Stimulated activated memory B cell treated with anti-CD40 and anti-IgM and Interleukin-4, amounts not matched to agents 10 μg/mL and 1 μg/mL and 100 μg/mL, for 72 hours (primary cell): ENCODE measurements at regions not wholly inside any gene's neighbourhood (a gene's known extent, or its start where the extent isn't known, plus 50 kb on each side); places are given as distances from the start of the nearest gene placed in this dataset.

ENCODE experiments used
- ATAC-seq: fragments of 150-1000 bp; cut with Tn5 transposase; 2 replicates; pipeline ENCODE4 v1.10.0; 2021
- H3K27ac Mint-ChIP-seq: one replicate; pipeline ENCODE4 v1.8.0; 2022; ENCODE audit warnings: mild to moderate bottlenecking, mixed read lengths
- H3K27me3 Mint-ChIP-seq: one replicate; pipeline ENCODE4 v1.8.0; 2022; ENCODE audit warnings: mixed read lengths
- H3K36me3 Mint-ChIP-seq: one replicate; pipeline ENCODE4 v1.8.0; 2022; ENCODE audit warnings: mixed read lengths
- H3K4me1 Mint-ChIP-seq: one replicate; pipeline ENCODE4 v1.8.0; 2022; ENCODE audit warnings: mixed read lengths
- H3K4me3 Mint-ChIP-seq: one replicate; pipeline ENCODE4 v1.8.0; 2022; ENCODE audit warnings: mild to moderate bottlenecking, moderate library complexity, mixed read lengths
- H3K9me3 Mint-ChIP-seq: one replicate; pipeline ENCODE4 v1.8.0; 2022; ENCODE audit warnings: mixed read lengths

DNA sequence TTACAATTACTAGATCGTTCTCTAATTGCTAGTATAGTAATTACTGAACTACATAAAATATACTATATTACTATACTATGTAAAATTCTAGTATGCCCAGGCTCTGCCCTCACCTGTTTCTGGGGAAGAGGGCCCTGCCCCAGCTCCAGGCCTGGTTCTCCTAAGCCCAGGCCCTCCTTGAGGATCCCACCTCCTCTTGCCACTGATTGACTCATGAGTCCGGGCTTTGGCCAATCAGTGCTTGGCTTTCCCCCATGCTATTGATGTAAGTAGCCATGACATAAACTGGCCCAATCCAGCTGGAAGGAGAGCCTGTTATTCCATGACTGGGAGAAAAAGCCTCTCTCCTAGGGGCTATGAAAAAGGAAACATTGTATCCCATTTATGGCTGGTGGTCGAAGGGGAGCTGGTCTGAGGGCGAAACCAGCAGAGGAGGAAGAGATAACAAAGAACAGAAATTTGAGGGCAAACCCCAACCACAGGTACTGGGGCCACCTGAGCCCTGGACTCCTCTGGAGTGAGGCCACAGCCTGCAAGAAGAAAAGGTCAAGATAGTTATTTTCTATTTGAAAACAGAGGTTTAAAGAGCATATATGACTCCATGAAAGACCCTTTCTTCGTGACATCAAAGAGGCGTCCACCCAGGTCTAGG lies 129.3 kb upstream of the CD93 start:
- Mint-ChIP-seq H3K27me3 (no peaks in the 10 kb centered on the region), H3K36me3 (no peaks in the 10 kb centered on the region), H3K4me1 (no peaks in the 10 kb centered on the region), H3K27ac (no peak overlapping the region), H3K9me3 (peaks cover 3% of the 10 kb centered on the region), H3K4me3 (no peak overlapping the region)
- ATAC-seq, result no peak

DNA sequence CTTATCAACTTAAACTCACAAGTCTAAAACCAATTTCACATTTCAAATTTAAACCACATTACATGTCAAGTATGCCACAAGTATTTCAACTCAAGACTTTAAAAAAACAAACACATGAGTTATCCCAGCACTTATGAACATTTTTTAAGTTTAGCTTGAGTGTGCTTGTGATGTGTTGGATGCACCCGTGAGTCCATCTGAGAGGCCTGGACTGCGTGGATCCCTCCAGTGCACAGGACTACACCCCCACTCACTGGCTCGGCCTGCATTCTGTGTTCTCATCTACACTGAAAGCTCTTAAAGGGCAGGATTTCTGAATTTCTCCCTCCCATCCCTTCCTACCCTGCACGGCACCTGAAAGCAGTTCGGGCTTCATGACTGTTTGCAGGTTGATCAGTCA lies 128.8 kb upstream of the CD93 start:
- Mint-ChIP-seq H3K4me1 (no peaks in the 10 kb centered on the region), H3K27ac (no peak overlapping the region)
- no peak for ATAC-seq

DNA sequence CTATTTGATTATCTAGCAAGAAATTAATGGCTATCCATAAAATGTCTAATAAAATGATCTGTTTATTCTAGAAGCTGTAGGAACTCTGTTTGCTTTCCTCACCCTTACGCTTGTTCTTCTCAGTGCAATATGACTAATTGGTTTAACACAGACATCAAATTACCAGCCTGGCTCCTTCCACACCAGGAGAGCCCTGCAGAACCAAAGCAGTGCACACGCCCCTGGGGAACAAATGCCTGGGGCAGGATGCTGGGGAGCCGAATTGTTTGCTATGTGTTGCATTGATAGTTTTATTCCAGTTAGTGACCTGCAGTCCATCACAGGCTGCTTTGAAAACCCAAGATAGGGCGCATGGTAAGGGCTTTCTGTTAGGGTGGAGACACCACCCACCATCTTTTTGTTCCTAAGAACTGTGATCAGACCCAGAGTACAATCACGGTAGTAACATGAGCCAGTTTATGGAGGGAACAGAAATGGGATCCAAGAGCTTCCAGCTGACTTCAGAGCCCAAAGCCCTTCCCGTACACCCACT lies 126.4 kb upstream of the CD93 start:
- Mint-ChIP-seq H3K9me3 (no peaks in the 10 kb centered on the region), H3K27me3 (no peaks in the 10 kb centered on the region), H3K4me3 (no peak overlapping the region), H3K27ac (no peak overlapping the region), H3K36me3 (no peaks in the 10 kb centered on the region), H3K4me1 (no peaks in the 10 kb centered on the region)
- ATAC-seq, result no peak

More for the DNA sequence above, 128.8 kb upstream of the CD93 start:
- no peak overlapping the region for H3K4me3 Mint-ChIP-seq
- H3K27me3 Mint-ChIP-seq, result no peaks in the 10 kb centered on the region
- peaks cover under 1% of the 10 kb centered on the region for H3K9me3 Mint-ChIP-seq
- no peaks in the 10 kb centered on the region for H3K36me3 Mint-ChIP-seq

DNA sequence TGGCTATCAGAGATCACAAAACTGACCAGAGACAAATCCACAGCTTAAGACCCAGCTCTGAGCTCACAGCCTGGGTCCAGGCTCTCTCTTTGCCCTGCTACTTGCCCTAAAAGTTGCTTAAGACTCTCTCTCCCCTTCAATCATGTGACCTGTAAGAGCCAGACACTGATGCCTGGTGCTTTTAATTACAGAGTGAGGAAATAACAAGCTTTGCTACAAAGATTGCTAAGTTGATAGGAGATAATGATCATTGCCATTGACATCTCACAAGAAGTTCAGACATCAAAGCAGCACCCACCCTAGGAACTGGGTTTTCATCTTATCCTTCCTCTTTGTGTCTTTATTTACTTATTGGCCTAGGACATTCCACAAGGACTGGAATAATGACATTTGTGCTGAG lies 125.9 kb upstream of the CD93 start:
- H3K27ac Mint-ChIP-seq, result no peak overlapping the region
- no peaks in the 10 kb centered on the region for H3K9me3 Mint-ChIP-seq
- H3K36me3 Mint-ChIP-seq, result no peaks in the 10 kb centered on the region
- ATAC-seq, result no peak
- no peaks in the 10 kb centered on the region for H3K27me3 Mint-ChIP-seq
- no peak overlapping the region for H3K4me3 Mint-ChIP-seq
- no peaks in the 10 kb centered on the region for H3K4me1 Mint-ChIP-seq

DNA sequence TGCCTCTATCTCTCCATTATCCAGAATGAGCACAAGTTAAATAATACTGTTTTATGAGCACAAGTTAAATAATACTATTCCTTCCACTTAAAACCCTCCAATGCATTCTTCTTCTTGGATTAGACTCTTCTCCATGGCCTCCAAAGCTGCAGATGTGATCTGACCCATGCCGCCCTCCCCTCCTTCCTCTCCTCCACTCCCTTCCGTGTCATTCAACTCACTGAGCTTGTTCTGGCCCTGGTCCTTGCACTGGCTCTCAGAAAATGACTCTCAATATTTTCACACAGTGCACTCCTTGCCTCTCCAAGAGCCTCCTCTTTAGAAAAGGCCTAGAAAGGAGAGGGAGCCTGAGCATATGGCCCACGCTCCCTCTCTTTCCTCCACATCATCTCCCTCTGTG lies 125.0 kb upstream of the CD93 start:
- no peak overlapping the region for H3K4me3 Mint-ChIP-seq
- ATAC-seq, result no peak
- no peak overlapping the region for H3K27ac Mint-ChIP-seq
- H3K27me3 Mint-ChIP-seq, result no peaks in the 10 kb centered on the region
- H3K4me1 Mint-ChIP-seq, result no peaks in the 10 kb centered on the region
- no peaks in the 10 kb centered on the region for H3K9me3 Mint-ChIP-seq
- no peaks in the 10 kb centered on the region for H3K36me3 Mint-ChIP-seq

DNA sequence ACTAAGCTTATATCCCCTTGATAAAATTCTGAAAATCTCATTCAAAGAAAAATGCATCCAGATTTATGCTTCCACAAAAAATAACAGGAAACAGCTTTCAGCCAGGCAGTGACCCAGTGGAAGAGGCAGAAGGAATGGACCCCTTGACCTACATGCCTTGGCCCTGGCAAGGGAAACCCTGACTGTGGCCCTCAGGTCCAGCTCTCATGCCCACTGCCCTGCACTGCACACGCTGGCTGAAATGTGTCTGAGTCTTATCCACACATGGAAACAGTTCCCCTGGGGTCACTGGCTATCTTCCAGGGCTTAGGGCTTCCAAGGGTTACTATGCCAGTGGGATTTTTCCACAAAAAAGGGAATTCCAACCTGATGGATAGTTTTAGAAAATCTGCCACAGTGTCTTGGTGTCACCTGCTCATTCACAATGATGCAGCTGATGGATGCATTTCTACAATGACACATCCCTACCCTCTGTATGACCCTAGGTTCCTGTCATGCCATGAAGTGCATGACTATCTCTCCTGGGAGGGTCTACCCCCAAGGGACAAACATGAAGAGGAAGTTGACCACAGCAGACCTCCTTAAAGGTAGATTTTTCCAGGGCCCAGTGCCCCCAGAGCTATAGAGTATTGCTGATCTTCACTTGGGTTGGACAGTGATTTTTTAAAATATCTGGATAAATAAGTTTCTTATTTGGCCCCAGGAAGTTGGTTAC lies 121.9 kb upstream of the CD93 start:
- Mint-ChIP-seq H3K36me3 (no peaks in the 10 kb centered on the region), H3K9me3 (no peaks in the 10 kb centered on the region), H3K4me1 (no peaks in the 10 kb centered on the region), H3K4me3 (no peak overlapping the region), H3K27me3 (no peaks in the 10 kb centered on the region), H3K27ac (no peak overlapping the region)
- ATAC-seq, result no peak

DNA sequence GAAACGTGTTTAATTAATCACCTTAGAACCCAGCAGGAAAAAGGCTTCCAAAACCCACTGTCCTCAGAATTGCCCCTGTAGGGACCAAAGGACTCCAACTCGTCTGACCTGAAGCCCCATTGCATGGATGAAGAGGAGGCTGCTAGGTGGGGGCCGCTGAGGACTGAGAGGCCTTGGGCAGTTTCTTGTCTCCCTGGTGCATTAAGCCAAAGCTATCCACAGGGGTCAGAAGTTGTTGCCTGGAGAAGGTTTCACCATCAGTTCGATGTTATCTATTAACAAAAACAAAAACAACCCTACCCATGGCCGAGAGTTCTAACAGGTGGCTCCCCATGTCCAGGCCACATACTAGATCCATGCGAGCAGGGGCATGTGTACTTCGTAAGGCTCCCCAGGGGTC lies 120.9 kb upstream of the CD93 start:
- Mint-ChIP-seq H3K27me3 (peaks cover 7% of the 10 kb centered on the region), H3K9me3 (no peaks in the 10 kb centered on the region)

DNA sequence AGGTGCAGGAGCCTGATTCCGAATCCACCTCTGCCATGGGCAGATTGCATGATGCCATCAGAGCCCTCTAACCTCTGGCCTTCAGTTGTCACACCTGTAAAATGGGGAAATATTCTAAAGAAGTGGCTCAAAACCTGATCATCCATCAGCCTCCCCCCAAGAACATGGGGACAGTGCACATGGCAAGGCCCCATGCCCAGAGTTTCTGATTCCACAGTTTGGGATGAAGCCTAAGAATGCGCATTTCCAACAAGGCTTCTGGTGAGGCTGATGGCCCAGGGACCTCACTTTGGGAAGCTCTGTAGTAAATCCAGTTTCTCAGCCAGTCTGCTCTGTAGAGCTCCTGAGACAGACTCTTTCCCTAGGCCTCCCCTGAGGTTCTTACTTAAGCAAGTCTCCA lies 119.9 kb upstream of the CD93 start:
- Mint-ChIP-seq H3K9me3 (no peaks in the 10 kb centered on the region), H3K4me1 (no peaks in the 10 kb centered on the region), H3K4me3 (no peak overlapping the region), H3K36me3 (no peaks in the 10 kb centered on the region), H3K27me3 (peaks cover 16% of the 10 kb centered on the region), H3K27ac (no peak overlapping the region)
- no peak for ATAC-seq

More for the DNA sequence above, 120.9 kb upstream of the CD93 start:
- no peak overlapping the region for H3K27ac Mint-ChIP-seq
- no peak for ATAC-seq
- no peak overlapping the region for H3K4me3 Mint-ChIP-seq
- H3K36me3 Mint-ChIP-seq, result no peaks in the 10 kb centered on the region
- H3K4me1 Mint-ChIP-seq, result no peaks in the 10 kb centered on the region

DNA sequence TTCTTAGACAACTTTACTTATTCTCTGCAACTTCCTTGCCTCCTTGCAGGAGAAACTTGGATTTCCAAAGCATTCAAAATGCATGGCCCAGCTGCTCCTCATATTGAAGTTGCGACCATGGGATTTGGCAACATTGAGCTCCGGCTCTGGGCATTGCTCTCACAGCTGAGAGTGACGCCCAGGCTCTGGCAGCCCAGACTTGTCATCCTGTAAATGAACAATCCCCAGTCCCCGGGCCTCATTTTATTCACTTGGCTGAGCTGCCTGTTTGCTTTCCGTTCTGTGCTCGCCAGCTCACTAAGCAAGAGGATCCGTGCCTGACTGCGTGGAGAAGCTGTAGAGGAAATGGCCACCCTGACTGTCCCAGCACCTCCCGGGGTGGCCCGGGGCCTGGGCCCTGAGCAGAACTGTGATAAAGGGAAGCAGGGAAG lies 119.5 kb upstream of the CD93 start:
- no peaks in the 10 kb centered on the region for H3K36me3 Mint-ChIP-seq
- H3K4me3 Mint-ChIP-seq, result no peak overlapping the region
- no peak for ATAC-seq
- H3K27ac Mint-ChIP-seq, result no peak overlapping the region
- H3K9me3 Mint-ChIP-seq, result no peaks in the 10 kb centered on the region
- H3K4me1 Mint-ChIP-seq, result no peaks in the 10 kb centered on the region
- H3K27me3 Mint-ChIP-seq, result peaks cover 20% of the 10 kb centered on the region

DNA sequence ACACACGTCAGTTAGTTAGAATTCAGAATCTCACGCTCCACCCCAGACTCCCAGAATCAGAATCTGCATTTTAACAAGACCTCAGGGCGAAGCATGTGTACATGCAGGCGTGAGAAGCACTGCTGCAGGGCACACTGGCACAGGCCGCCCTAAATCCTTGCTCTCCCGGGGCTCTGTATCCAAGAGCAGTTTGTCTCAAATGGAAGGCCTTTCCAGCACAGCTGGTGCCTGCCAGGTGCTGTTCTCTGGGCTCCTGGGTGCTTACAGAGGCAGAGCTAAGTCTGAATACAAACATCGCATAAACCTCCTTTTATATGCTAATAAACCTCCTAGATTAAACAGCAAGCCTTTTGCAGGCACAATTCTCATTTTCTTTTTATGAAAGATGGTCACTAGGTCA lies 119.1 kb upstream of the CD93 start:
- H3K9me3 Mint-ChIP-seq, result no peaks in the 10 kb centered on the region
- no peaks in the 10 kb centered on the region for H3K36me3 Mint-ChIP-seq
- H3K4me3 Mint-ChIP-seq, result no peak overlapping the region
- no peak overlapping the region for H3K27ac Mint-ChIP-seq
- no peak for ATAC-seq
- no peaks in the 10 kb centered on the region for H3K4me1 Mint-ChIP-seq
- peaks cover 24% of the 10 kb centered on the region for H3K27me3 Mint-ChIP-seq

DNA sequence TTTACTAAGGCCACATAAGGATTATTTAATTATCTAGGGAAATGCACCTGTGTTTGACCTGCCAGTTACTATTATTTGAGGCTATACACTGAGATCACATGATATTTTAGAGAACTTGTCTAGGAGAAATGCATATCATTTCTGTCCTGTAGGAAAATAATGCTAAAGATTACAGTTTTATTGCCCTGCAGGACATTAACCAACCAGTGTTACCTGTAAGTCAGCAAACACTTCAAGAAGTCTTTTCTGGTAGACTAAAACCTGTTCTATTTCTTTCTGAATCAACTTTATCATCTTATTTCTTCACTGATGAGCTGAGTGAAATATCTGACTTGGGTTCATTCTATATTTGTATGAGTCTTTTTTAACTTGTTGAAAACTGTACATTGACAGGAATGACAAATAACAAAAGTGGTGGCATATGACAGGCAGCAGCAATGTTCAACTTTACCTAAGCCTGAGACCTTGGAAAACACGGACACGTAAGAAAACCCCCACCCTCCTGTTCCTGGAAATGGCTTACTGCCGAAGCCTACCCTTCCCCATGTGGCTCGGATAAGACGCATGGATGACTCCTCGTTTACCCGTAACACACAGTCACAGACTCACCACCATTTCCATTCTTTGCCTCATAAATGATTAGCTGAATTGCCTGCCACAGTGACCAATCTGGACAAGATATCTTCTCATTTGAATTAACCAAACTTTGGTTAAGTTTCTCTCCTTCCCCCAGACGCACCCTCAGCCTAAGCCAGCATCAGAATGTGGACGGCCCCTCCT lies 118.0 kb upstream of the CD93 start:
- no peak overlapping the region for H3K4me3 Mint-ChIP-seq
- H3K9me3 Mint-ChIP-seq, result no peaks in the 10 kb centered on the region
- H3K36me3 Mint-ChIP-seq, result no peaks in the 10 kb centered on the region
- no peak for ATAC-seq
- H3K27ac Mint-ChIP-seq, result no peak overlapping the region
- peaks cover 24% of the 10 kb centered on the region for H3K27me3 Mint-ChIP-seq
- H3K4me1 Mint-ChIP-seq, result no peaks in the 10 kb centered on the region

DNA sequence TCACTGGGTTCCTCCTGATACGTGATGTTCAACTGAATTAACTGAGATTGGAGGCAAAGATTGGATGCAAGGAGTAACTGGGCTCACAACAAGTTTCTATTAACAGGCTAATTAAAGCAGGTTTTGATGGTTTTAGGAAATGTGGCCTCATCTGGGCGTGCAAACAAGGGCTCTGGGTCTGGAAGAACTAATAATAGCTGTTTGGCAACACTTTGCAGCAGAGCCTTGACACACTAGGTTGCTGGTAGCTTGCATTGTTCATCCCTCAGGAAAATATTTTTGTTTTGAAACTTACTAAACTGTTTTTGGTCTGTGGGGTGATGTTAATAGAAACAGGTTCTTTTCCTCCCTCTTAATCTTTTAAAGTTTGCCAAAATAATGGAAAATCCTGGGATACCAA lies 117.2 kb upstream of the CD93 start:
- Mint-ChIP-seq H3K9me3 (no peaks in the 10 kb centered on the region), H3K27ac (no peak overlapping the region), H3K27me3 (peaks cover 24% of the 10 kb centered on the region), H3K36me3 (no peaks in the 10 kb centered on the region), H3K4me1 (no peaks in the 10 kb centered on the region), H3K4me3 (no peak overlapping the region)
- no peak for ATAC-seq

DNA sequence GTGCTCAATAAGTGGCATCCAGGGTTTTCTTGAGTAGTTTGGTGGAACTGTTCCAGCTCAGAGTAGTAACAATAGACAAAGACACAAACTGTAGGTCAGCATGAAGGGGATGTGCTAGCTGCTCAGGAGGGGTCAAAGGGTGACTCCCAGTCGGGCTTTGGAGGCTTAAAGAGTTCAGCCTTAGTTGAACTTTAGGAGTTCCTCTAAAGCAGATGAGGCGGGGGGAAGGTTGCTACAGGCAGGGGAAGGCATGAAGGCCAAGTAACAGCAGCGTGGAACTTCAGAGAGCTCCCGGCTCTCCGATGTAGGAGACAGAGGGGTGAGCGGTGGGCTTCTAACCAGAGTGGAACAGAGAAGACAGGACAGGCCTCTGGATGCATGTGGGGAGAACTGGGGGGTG lies 115.5 kb upstream of the CD93 start:
- Mint-ChIP-seq H3K27ac (no peak overlapping the region), H3K9me3 (peaks cover 2% of the 10 kb centered on the region), H3K4me1 (no peaks in the 10 kb centered on the region), H3K36me3 (no peaks in the 10 kb centered on the region), H3K4me3 (no peak overlapping the region), H3K27me3 (peaks cover 24% of the 10 kb centered on the region)
- ATAC-seq, result no peak

DNA sequence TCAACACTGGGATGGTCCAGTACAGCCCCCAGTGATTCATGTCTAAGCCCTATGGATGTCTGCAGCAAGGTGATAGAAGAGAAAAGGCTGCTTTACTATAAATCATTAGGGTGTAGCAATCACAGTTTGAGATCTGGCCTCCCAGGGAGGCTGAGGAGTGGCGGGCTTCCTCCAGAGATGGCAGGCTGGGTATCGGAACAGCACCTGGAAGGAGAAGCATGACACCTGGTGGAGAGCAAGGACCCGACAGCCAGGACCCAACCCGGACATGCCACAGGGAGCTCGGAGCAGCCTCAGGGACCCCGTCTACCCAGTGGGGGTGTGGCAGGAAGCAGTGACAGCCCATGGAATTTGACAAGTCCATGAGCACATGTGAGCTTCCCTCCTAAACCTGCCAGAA lies 114.8 kb upstream of the CD93 start:
- Mint-ChIP-seq H3K36me3 (no peaks in the 10 kb centered on the region), H3K4me3 (no peak overlapping the region), H3K27ac (no peak overlapping the region), H3K27me3 (peaks cover 24% of the 10 kb centered on the region), H3K9me3 (peaks cover 3% of the 10 kb centered on the region), H3K4me1 (no peaks in the 10 kb centered on the region)
- no peak for ATAC-seq

DNA sequence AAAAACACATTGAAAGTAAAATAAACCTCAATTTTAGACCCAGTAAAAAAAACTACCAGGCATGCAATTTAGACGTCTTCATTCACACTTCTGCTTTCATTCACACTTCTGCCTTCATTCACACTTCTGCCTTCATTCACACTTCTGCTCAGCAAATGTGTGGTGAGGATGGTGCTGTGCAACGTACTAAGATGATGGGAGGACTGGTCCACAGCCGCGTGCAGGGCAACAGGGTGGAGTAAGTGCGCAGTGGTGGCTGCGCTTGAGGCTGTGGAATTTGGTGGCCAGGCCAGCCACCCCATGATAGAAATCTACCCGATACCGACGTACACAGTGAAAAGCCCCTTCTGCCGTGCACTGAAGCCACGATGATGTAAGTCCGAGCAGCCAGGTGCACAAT lies 114.3 kb upstream of the CD93 start:
- Mint-ChIP-seq H3K9me3 (peaks cover 3% of the 10 kb centered on the region), H3K27ac (no peak overlapping the region), H3K36me3 (no peaks in the 10 kb centered on the region), H3K27me3 (peaks cover 24% of the 10 kb centered on the region), H3K4me3 (no peak overlapping the region), H3K4me1 (no peaks in the 10 kb centered on the region)
- no peak for ATAC-seq
